ENCODE measurements at regions not wholly inside any gene's neighbourhood (a gene's known extent, or its start where the extent isn't known, plus 50 kb on each side); places are given as distances from the start of the nearest gene placed in this dataset.

DNA sequence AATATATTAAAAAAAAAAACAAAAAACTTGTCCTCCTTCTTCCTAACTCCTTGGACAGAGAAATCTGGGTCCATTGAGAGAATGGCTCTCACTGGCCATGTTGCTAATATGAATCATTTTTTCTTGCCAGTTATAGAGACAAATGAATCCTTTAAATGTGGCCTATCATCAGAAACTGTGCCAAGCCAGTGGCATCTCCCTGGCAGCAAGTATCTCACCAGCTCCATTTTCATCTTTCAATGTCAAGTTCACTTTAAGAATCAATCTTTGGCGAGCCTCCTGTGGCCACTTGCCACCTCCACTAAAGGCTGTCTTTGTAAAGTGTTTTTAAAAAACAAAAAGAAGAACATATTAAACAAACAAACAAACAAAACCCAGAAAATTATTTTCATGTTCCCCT lies 202.5 kb downstream of the TUSC7 start:
- H3K4me3 ChIP-seq = no peak overlapping the region
- no peaks in the 10 kb centered on the region for H3K36me3 ChIP-seq
- no peaks in the 10 kb centered on the region for H3K27me3 ChIP-seq (replicated peaks; ENCODE audit: insufficient read depth)
- TF ChIP-seq, protein P1, sequence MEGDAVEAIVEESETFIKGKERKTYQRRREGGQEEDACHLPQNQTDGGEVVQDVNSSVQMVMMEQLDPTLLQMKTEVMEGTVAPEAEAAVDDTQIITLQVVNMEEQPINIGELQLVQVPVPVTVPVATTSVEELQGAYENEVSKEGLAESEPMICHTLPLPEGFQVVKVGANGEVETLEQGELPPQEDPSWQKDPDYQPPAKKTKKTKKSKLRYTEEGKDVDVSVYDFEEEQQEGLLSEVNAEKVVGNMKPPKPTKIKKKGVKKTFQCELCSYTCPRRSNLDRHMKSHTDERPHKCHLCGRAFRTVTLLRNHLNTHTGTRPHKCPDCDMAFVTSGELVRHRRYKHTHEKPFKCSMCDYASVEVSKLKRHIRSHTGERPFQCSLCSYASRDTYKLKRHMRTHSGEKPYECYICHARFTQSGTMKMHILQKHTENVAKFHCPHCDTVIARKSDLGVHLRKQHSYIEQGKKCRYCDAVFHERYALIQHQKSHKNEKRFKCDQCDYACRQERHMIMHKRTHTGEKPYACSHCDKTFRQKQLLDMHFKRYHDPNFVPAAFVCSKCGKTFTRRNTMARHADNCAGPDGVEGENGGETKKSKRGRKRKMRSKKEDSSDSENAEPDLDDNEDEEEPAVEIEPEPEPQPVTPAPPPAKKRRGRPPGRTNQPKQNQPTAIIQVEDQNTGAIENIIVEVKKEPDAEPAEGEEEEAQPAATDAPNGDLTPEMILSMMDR (IDR thresholded peaks at IDR 0.05) = no peak
- TF ChIP-seq POLR2AphosphoS5 (IDR thresholded peaks at IDR 0.05) (no peak), POLR2A (IDR thresholded peaks at IDR 0.05) (no peak)
- WGBS = 82% methylated on average over 1 of the region's 1 CpG
- intact Hi-C loops (cut with DNase I) = no loop called here
- H3K27ac ChIP-seq = no peak overlapping the region
- H3K4me1 ChIP-seq (replicated peaks) = no peaks in the 10 kb centered on the region
- no peak for DNase-seq (ENCODE audit: low spot score)
- no peaks in the 10 kb centered on the region for H3K9me3 ChIP-seq

DNA sequence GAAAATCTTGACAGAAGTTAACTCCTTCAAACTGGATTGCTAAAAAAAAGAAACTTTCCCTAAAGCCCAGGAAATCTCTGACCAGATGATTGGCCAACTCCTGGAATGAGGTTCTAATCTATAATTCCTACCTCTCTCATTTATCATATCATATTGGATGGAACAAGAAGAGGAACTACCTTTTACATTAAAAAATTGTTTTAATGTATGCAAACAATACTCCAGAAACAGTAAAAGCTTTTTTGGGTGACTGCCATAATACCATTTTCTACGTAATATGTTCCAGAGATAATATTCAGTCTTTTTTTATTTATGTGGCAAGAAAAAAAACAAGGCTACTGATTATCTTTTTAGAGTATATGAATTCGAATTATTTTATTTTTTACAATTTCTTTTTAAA lies 204.4 kb downstream of the TUSC7 start:
- no peaks in the 10 kb centered on the region for H3K9me3 ChIP-seq
- 47% methylated on average over 2 of the region's 2 CpGs for WGBS
- H3K4me1 ChIP-seq (replicated peaks) = no peaks in the 10 kb centered on the region
- TF ChIP-seq POLR2A (IDR thresholded peaks at IDR 0.05) = no peak
- TF ChIP-seq POLR2AphosphoS5 (IDR thresholded peaks at IDR 0.05) = no peak
- TF ChIP-seq, protein P1 (IDR thresholded peaks at IDR 0.05) = no peak
- H3K27me3 ChIP-seq (replicated peaks; ENCODE audit: insufficient read depth) = no peaks in the 10 kb centered on the region
- intact Hi-C loops (cut with DNase I) = no loop called here
- H3K27ac ChIP-seq = no peak overlapping the region
- H3K4me3 ChIP-seq = no peak overlapping the region
- no peaks in the 10 kb centered on the region for H3K36me3 ChIP-seq
- DNase-seq (ENCODE audit: low spot score) = no peak

DNA sequence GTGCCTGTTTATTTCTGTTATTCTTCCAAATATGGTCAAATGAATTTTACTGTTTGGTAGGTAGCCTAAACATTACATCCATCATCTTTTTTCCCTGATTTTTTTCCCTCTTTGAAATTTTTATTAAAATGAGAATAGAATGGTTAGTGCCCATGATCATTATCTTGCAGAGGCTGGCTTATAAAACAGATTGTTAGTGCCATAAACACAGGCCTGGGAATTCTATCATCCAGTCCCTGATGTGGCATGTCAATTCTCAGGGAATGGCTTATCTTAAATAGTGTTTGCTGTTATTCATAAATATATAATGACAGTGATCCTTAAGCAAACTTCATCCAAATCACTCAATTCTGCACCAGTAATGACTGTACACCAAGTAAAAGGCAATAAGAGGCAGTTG lies 207.3 kb downstream of the TUSC7 start:
- TF ChIP-seq POLR2AphosphoS5 (IDR thresholded peaks at IDR 0.05) (no peak), POLR2A (IDR thresholded peaks at IDR 0.05) (no peak)
- TF ChIP-seq, protein P1 (IDR thresholded peaks at IDR 0.05) = no peak
- no peak overlapping the region for H3K4me3 ChIP-seq
- intact Hi-C loops (cut with DNase I) = no loop called here
- H3K36me3 ChIP-seq = no peaks in the 10 kb centered on the region
- no peak for DNase-seq (ENCODE audit: low spot score)
- H3K27me3 ChIP-seq (replicated peaks; ENCODE audit: insufficient read depth) = no peaks in the 10 kb centered on the region
- H3K4me1 ChIP-seq (replicated peaks) = no peaks in the 10 kb centered on the region
- no peaks in the 10 kb centered on the region for H3K9me3 ChIP-seq
- no peak overlapping the region for H3K27ac ChIP-seq

DNA sequence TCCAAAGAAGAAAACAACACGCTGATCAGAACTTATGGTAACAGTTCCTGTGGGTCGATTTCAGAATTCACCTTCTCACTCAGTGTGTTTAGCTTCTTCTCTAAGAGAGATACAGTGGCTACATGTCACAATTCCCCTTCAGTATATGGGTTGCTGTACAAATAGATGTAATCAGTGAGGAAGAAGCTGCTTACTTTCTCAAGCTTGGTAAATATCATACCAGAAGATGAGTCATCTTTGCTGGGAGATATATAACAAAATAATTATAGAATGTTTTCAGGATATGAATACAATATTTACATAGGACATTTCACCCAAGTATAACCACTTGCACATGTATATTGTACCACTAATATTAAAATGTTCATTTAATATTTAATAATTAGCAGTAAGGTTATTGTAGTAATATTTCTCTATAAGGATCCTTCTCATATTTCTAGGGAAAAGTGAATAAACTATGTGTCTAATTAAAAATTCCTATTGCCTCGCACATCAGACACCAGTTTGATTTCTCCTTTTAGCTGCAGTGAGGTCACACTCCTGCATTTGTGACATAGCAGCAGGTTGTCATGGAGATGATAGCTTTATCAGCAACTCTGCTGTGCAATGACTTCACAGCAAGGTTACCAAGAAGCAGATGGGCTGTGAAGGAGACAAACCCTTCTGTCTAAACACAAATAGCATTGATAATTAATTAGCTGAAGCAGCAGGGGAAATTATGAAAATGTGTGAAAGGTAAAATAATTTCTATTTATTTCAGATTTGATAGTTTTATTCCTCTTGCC lies 211.4 kb downstream of the TUSC7 start:
- DNase-seq (ENCODE audit: low spot score) = no peak
- H3K36me3 ChIP-seq = no peaks in the 10 kb centered on the region
- no peaks in the 10 kb centered on the region for H3K9me3 ChIP-seq
- WGBS = 51% methylated on average over 3 of the region's 3 CpGs
- no peak overlapping the region for H3K27ac ChIP-seq
- no peaks in the 10 kb centered on the region for H3K27me3 ChIP-seq (replicated peaks; ENCODE audit: insufficient read depth)
- H3K4me3 ChIP-seq = no peak overlapping the region
- TF ChIP-seq, protein P1 (IDR thresholded peaks at IDR 0.05) = no peak
- TF ChIP-seq POLR2A (IDR thresholded peaks at IDR 0.05) = no peak
- TF ChIP-seq POLR2AphosphoS5 (IDR thresholded peaks at IDR 0.05) = no peak
- intact Hi-C loops (cut with DNase I) = no loop called here
- H3K4me1 ChIP-seq (replicated peaks) = no peaks in the 10 kb centered on the region

DNA sequence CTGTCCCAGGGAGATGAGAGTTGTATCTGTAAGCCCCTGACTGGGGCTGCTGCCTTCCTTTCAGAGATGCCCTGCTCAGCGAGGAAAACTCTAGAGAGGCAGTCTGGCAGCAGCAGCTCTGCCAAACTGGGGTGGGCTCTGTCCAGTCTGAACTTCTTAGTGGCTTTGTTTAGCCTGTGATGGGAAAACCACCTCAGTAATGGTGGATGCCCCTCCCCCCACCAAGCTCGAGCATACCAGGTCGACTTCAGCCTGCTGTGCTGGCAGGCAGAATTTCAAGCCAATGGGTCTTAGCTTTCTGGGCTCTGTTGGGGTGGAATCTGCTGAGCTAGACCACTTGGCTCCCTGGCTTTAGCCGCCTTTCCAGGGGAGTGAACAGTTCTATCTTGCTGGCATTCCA lies 218.3 kb downstream of the TUSC7 start:
- H3K4me1 ChIP-seq (replicated peaks) = no peaks in the 10 kb centered on the region
- no peaks in the 10 kb centered on the region for H3K27me3 ChIP-seq (replicated peaks; ENCODE audit: insufficient read depth)
- no peak overlapping the region for H3K4me3 ChIP-seq
- H3K36me3 ChIP-seq = no peaks in the 10 kb centered on the region
- WGBS = 88% methylated on average over 4 of the region's 4 CpGs
- TF ChIP-seq POLR2AphosphoS5 (IDR thresholded peaks at IDR 0.05) (no peak), POLR2A (IDR thresholded peaks at IDR 0.05) (no peak)
- TF ChIP-seq, protein P1 (IDR thresholded peaks at IDR 0.05) = no peak
- DNase-seq (ENCODE audit: low spot score) = no peak
- no peak overlapping the region for H3K27ac ChIP-seq
- H3K9me3 ChIP-seq = no peaks in the 10 kb centered on the region
- intact Hi-C loops (cut with DNase I) = no loop called here

Measured in prostate gland (tissue), 2 donors.